PC-9 (cell line): ENCODE measurements at regions not wholly inside any gene's neighbourhood (a gene's known extent, or its start where the extent isn't known, plus 50 kb on each side); places are given as distances from the start of the nearest gene placed in this dataset.

Source experiments
- BruUV-seq: library from RNA; stranded (reverse); fragments of 400-500 nt; replicated peaks from 2 replicates; lab custom pipeline; 2021; lab: Mats Ljungman, UMichigan
- CTCF ChIA-PET: fragments of 300-600 bp; sonication (Branson Sonifier 250); formaldehyde crosslinking; loops from one replicate; lab custom pipeline; 2022; ENCODE audit warnings: antibody characterized with exemption; lab: Charles Lee
- POLR2A ChIA-PET: fragments of 300-600 bp; sonication (Branson Sonifier 250); formaldehyde crosslinking; loops from one replicate; lab custom pipeline; 2022; ENCODE audit warnings: antibody characterized with exemption; ENCODE audit not compliant: unreplicated experiment; lab: Charles Lee
- DNase-seq, 2 experiments: peaks; one replicate each; pipeline versions ENCODE4 v3.0.0 to v3.0.0-alpha.2; 2015 to 2022; ENCODE audit warnings: mixed read lengths in 1 of 2
- H2AFZ ChIP-seq: fragments of 200-600 bp; sonication (generic); 2 replicates; pipeline ENCODE4 v1.8.1; 2017; ENCODE audit warnings: antibody characterized with exemption
- H3F3A ChIP-seq: fragments of 200-600 bp; sonication (generic); 2 replicates; pipeline ENCODE4 v1.8.1; 2017; ENCODE audit warnings: antibody characterized with exemption, mild to moderate bottlenecking, low read depth; ENCODE audit not compliant: insufficient read depth
- H3K27ac ChIP-seq: fragments of 200-600 bp; sonication (generic); 2 replicates; pipeline ENCODE4 v1.6.1; 2016; ENCODE audit warnings: mixed run types
- H3K27me3 ChIP-seq: fragments of 200-600 bp; sonication (generic); 2 replicates; pipeline ENCODE4 v1.6.1; 2016; ENCODE audit warnings: low read depth, mixed run types; ENCODE audit not compliant: insufficient read depth
- H3K36me3 ChIP-seq: fragments of 200-600 bp; sonication (generic); 2 replicates; pipeline ENCODE4 v1.6.1; 2016; ENCODE audit warnings: low read depth, mixed run types
- H3K4me1 ChIP-seq: fragments of 200-600 bp; sonication (generic); replicated peaks from 2 replicates; pipeline ENCODE4 v1.6.1; 2016; ENCODE audit warnings: mixed run types; ENCODE audit not compliant: insufficient read depth
- H3K4me2 ChIP-seq: fragments of 200-600 bp; sonication (generic); 2 replicates; pipeline ENCODE4 v1.6.1; 2017; ENCODE audit warnings: mixed run types
- H3K4me3 ChIP-seq: fragments of 200-600 bp; sonication (generic); 2 replicates; pipeline ENCODE4 v1.6.1; 2016; ENCODE audit warnings: mixed run types
- H3K79me2 ChIP-seq: fragments of 200-600 bp; sonication (generic); 2 replicates; pipeline ENCODE4 v1.6.1; 2017; ENCODE audit warnings: low read depth, mixed run types
- H3K9me2 ChIP-seq: fragments of 200-600 bp; sonication (generic); 2 replicates; pipeline ENCODE4 v1.8.1; 2017; ENCODE audit warnings: mild to moderate bottlenecking; ENCODE audit not compliant: insufficient read depth
- H3K9me3 ChIP-seq: fragments of 200-600 bp; sonication (generic); 2 replicates; pipeline ENCODE4 v1.8.1; 2016; ENCODE audit warnings: low read depth; ENCODE audit not compliant: insufficient read depth
- H4K20me1 ChIP-seq: fragments of 200-600 bp; sonication (generic); 2 replicates; pipeline ENCODE4 v1.8.1; 2017; ENCODE audit not compliant: insufficient read depth
- EZH2 ChIP-seq: fragments of 200-600 bp; sonication (generic); IDR thresholded peaks from 2 replicates; pipeline ENCODE4 v1.8.0; 2017; ENCODE audit warnings: antibody characterized with exemption, low read depth
- intact Hi-C: fragments of 100-400 bp; cut with micrococcal nuclease; formaldehyde crosslinking; loops from one replicate; pipeline ENCODE4 v1.10.0; 2022; ENCODE audit not compliant: unreplicated experiment
- TF ChIP-seq, protein P1 (sequence below): fragments of 200-600 bp; sonication (generic); conservative IDR thresholded peaks from 2 replicates; pipeline ENCODE4 v1.6.1; 2017; ENCODE audit warnings: mixed run types, antibody characterized with exemption, mild to moderate bottlenecking, moderate library complexity

DNA sequence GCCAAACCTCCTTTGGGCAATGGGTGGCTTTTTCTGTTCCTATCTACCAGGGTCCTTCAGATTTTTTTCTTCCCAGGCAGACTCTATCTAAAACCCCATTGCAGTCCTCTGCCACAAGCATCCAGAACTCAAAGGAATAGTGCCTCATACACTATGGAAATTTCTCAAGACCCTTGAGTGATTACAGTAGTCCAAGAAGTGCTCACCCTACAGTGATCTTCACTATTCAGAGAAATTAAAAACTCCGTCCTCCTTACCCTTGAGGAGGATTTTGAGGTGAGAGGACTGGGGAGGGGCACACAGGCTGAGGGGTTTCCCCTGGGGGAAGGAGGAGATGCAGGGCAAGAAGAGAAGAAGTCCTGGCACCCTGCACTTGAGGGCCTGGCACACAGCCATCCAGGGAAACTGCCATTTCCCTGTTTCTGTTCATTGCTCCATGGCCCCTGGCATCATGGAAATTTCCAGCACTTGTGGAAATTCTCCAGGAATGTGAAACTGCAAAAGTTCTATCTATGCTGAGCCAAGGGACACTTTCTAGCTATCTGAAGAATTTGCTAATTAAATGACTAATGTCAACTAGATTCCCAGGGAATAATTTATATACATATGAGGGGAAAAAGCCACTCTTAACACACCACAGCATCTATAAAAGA, 102.5 kb upstream of the ATP1B1 start:
- H3K9me3 ChIP-seq = no peaks in the 10 kb centered on the region
- H2AFZ ChIP-seq = no peak overlapping the region
- H3F3A ChIP-seq = no peaks in the 10 kb centered on the region
- peak overlapping the region; percentile 50 for H3K27ac ChIP-seq
- peaks cover 15% of the 10 kb centered on the region for H3K4me1 ChIP-seq
- intact Hi-C loops = no loop called here
- H3K27me3 ChIP-seq = no peaks in the 10 kb centered on the region
- peak overlapping the region; percentile 36; the same call in 1 of the 2 replicates for H3K4me2 ChIP-seq
- BruUV-seq = no TSS peak
- no peaks in the 10 kb centered on the region for H3K79me2 ChIP-seq
- H3K9me2 ChIP-seq = no peaks in the 10 kb centered on the region
- POLR2A ChIA-PET = no interaction called here
- H3K4me3 ChIP-seq = no peak overlapping the region
- CTCF ChIA-PET = no interaction called here
- no peaks in the 10 kb centered on the region for H3K36me3 ChIP-seq
- no peaks in the 10 kb centered on the region for H4K20me1 ChIP-seq
- no peak for TF ChIP-seq EZH2
- peak; percentile 1 to 64 for DNase-seq

GRCh38 chr1:169005776-169006175, 100.7 kb upstream of the ATP1B1 start:
- Histone ChIP-seq H3K4me1 (peaks cover 15% of the 10 kb centered on the region), H3K27ac (no peak overlapping the region), H3K9me3 (no peaks in the 10 kb centered on the region), H3K36me3 (no peaks in the 10 kb centered on the region), H3K79me2 (no peaks in the 10 kb centered on the region), H4K20me1 (no peaks in the 10 kb centered on the region), H3K27me3 (no peaks in the 10 kb centered on the region), H3K4me2 (no peak overlapping the region), H3K4me3 (no peak overlapping the region), H3K9me2 (no peaks in the 10 kb centered on the region), H2AFZ (no peak overlapping the region), H3F3A (no peaks in the 10 kb centered on the region)
- no TSS peak for BruUV-seq
- intact Hi-C loops = no loop called here
- POLR2A ChIA-PET = no interaction called here
- CTCF ChIA-PET = no interaction called here
- DNase-seq = no peak
- no peak for TF ChIP-seq EZH2
- TF ChIP-seq, protein P1, sequence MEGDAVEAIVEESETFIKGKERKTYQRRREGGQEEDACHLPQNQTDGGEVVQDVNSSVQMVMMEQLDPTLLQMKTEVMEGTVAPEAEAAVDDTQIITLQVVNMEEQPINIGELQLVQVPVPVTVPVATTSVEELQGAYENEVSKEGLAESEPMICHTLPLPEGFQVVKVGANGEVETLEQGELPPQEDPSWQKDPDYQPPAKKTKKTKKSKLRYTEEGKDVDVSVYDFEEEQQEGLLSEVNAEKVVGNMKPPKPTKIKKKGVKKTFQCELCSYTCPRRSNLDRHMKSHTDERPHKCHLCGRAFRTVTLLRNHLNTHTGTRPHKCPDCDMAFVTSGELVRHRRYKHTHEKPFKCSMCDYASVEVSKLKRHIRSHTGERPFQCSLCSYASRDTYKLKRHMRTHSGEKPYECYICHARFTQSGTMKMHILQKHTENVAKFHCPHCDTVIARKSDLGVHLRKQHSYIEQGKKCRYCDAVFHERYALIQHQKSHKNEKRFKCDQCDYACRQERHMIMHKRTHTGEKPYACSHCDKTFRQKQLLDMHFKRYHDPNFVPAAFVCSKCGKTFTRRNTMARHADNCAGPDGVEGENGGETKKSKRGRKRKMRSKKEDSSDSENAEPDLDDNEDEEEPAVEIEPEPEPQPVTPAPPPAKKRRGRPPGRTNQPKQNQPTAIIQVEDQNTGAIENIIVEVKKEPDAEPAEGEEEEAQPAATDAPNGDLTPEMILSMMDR = no peak

DNA sequence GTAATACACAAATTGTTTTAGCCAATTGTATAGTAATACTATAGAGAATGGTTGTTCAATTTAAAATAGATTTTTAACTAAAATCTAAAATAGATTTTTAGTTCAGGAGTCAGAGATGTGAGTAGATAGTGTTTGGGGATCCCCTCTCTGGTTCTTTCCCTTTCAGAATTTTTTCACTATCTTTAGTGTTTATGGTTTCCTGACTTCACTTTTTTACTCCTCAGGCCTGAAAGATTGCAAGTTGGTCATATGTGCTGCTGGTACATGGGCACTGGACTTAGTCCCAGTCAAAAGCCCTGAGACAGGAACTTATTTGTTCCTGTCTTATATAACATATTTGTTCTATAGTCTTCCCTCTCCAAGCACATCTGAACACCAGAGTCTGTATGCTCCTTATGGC, 96.8 kb upstream of the ATP1B1 start:
- Histone ChIP-seq H3K36me3 (no peaks in the 10 kb centered on the region), H4K20me1 (no peaks in the 10 kb centered on the region), H3K27ac (no peak overlapping the region), H3F3A (no peaks in the 10 kb centered on the region), H3K9me2 (no peaks in the 10 kb centered on the region), H3K9me3 (no peaks in the 10 kb centered on the region), H3K79me2 (no peaks in the 10 kb centered on the region), H2AFZ (no peak overlapping the region), H3K27me3 (no peaks in the 10 kb centered on the region), H3K4me2 (no peak overlapping the region), H3K4me1 (peaks cover 6% of the 10 kb centered on the region), H3K4me3 (no peak overlapping the region)
- intact Hi-C loops = no loop called here
- DNase-seq = no peak
- CTCF ChIA-PET = interaction anchor here (0.7 kb wide), 1 partner anchor 336 kb away, joined by 5 read pairs; no protein-coding TSS in a partner anchor
- POLR2A ChIA-PET = no interaction called here
- TF ChIP-seq, protein P1 = no peak
- TF ChIP-seq EZH2 = no peak
- BruUV-seq = no TSS peak
